NT2/D1 (cell line): ENCODE measurements at regions not wholly inside any gene's neighbourhood (a gene's known extent, or its start where the extent isn't known, plus 50 kb on each side); places are given as distances from the start of the nearest gene placed in this dataset.

Source experiments
- SUZ12 ChIP-seq: IDR thresholded peaks from 2 replicates; pipeline ENCODE4 v1.6.1; 2011; ENCODE audit not compliant: insufficient read length, insufficient read depth; ENCODE audit errors: extremely low read depth
- YY1 ChIP-seq: IDR thresholded peaks from 2 replicates; pipeline ENCODE4 v1.6.1; 2011; ENCODE audit not compliant: insufficient read length, insufficient read depth

GRCh38 chr12:69070319-69071090 is 137.5 kb upstream of the CPM start:
- TF ChIP-seq YY1 (no peak), SUZ12 (no peak)
